GM19328 (cell line): ENCODE measurements at regions not wholly inside any gene's neighbourhood (a gene's known extent, or its start where the extent isn't known, plus 50 kb on each side); places are given as distances from the start of the nearest gene placed in this dataset.

ENCODE experiments used
- ATAC-seq: cut with Tn5 transposase; IDR thresholded peaks from one replicate; pipeline ENCODE4 v1.9.1; 2021; ENCODE audit warnings: mild to moderate bottlenecking, moderate library complexity; ENCODE audit not compliant: unreplicated experiment

GRCh38 chr9:107628444-107628843 is 138.9 kb upstream of the KLF4 start:
- no peak for ATAC-seq

GRCh38 chr9:107627781-107628180 is 138.2 kb upstream of the KLF4 start:
- no peak for ATAC-seq

- ATAC-seq: no peak
Measured at GRCh38 chr9:107626118-107626517, 136.5 kb upstream of the KLF4 start.

GRCh38 chr9:107625383-107625984 is 135.9 kb upstream of the KLF4 start:
- ATAC-seq: no peak

- no peak for ATAC-seq
Measured at GRCh38 chr9:107624234-107624948, 134.8 kb upstream of the KLF4 start.

GRCh38 chr9:107621436-107621835 is 131.9 kb upstream of the KLF4 start:
- ATAC-seq: no peak

GRCh38 chr9:107620801-107621200 is 131.2 kb upstream of the KLF4 start:
- no peak for ATAC-seq

GRCh38 chr9:107620236-107620635 is 130.7 kb upstream of the KLF4 start:
- no peak for ATAC-seq

GRCh38 chr9:107615321-107615720 is 125.8 kb upstream of the KLF4 start:
- ATAC-seq: no peak

- no peak for ATAC-seq
Measured at GRCh38 chr9:107614765-107615164, 125.2 kb upstream of the KLF4 start.

GRCh38 chr9:107613321-107613720 is 123.8 kb upstream of the KLF4 start:
- ATAC-seq: no peak

GRCh38 chr9:107612136-107612535 is 122.6 kb upstream of the KLF4 start:
- no peak for ATAC-seq

GRCh38 chr9:107609547-107609946 is 120.0 kb upstream of the KLF4 start:
- no peak for ATAC-seq

- ATAC-seq: no peak
Measured at GRCh38 chr9:107606149-107606790, 116.7 kb upstream of the KLF4 start.

GRCh38 chr9:107605041-107605440 is 115.5 kb upstream of the KLF4 start:
- ATAC-seq: no peak

GRCh38 chr9:107603281-107603680 is 113.7 kb upstream of the KLF4 start:
- ATAC-seq: no peak

- no peak for ATAC-seq
Measured at GRCh38 chr9:107600060-107600573, 110.5 kb upstream of the KLF4 start.

- ATAC-seq: no peak
Measured at GRCh38 chr9:107597743-107598217, 108.2 kb upstream of the KLF4 start.

- no peak for ATAC-seq
Measured at GRCh38 chr9:107594908-107595530, 105.5 kb upstream of the KLF4 start.

GRCh38 chr9:107593224-107593870 is 103.8 kb upstream of the KLF4 start:
- ATAC-seq: no peak

- ATAC-seq: no peak
Measured at GRCh38 chr9:107592424-107592823, 102.9 kb upstream of the KLF4 start.
